Mesenchymal stem cell (in vitro differentiated cells and primary cell): ENCODE measurements at regions not wholly inside any gene's neighbourhood (a gene's known extent, or its start where the extent isn't known, plus 50 kb on each side); places are given as distances from the start of the nearest gene placed in this dataset.

Source experiments
- DNase-seq: peaks from one replicate; pipeline ENCODE4 v3.0.0-alpha.2; 2013
- H2AFZ ChIP-seq: one replicate; pipeline ENCODE4 v1.6.1; 2013; ENCODE audit warnings: low read depth, mild to moderate bottlenecking, control low read depth, inconsistent platforms, low read length, moderate library complexity
- H2AK5ac ChIP-seq: 2 replicates; pipeline ENCODE4 v1.6.1; 2013; ENCODE audit warnings: low read length, moderate library complexity, mild to moderate bottlenecking, inconsistent platforms; ENCODE audit not compliant: severe bottlenecking
- H2BK120ac ChIP-seq: one replicate; pipeline ENCODE4 v1.6.1; 2013; ENCODE audit warnings: low read depth, mild to moderate bottlenecking, inconsistent platforms, low read length, moderate library complexity
- H2BK12ac ChIP-seq, 2 experiments: one replicate each; pipeline ENCODE4 v1.6.1; 2013; ENCODE audit warnings: inconsistent platforms in 2 of 2, low read length in 2 of 2, mild to moderate bottlenecking in 2 of 2, moderate library complexity in 2 of 2, control low read depth in 1 of 2
- H2BK15ac ChIP-seq: one replicate; pipeline ENCODE4 v1.6.1; 2013; ENCODE audit warnings: mild to moderate bottlenecking, low read depth, inconsistent platforms; ENCODE audit not compliant: poor library complexity, severe bottlenecking
- H2BK5ac ChIP-seq: 2 replicates; pipeline ENCODE4 v1.6.1; 2013; ENCODE audit warnings: low read depth, mild to moderate bottlenecking, low read length, control low read depth, inconsistent platforms; ENCODE audit not compliant: poor library complexity, severe bottlenecking
- H3K14ac ChIP-seq, 2 experiments: one replicate each; pipeline ENCODE4 v1.6.1; 2013; ENCODE audit warnings: inconsistent platforms in 2 of 2, low read length in 2 of 2, control low read depth in 1 of 2, mild to moderate bottlenecking in 1 of 2, moderate library complexity in 1 of 2
- H3K18ac ChIP-seq, 2 experiments: one replicate each; pipeline ENCODE4 v1.6.1; 2013; ENCODE audit warnings: inconsistent platforms in 2 of 2, low read length in 2 of 2, control low read depth in 1 of 2, low read depth in 1 of 2, mild to moderate bottlenecking in 1 of 2
- H3K23ac ChIP-seq, 2 experiments: one replicate each; pipeline ENCODE4 v1.6.1; 2013; ENCODE audit warnings: inconsistent platforms in 2 of 2, low read length in 2 of 2, mild to moderate bottlenecking in 2 of 2, moderate library complexity in 2 of 2, control low read depth in 1 of 2
- H3K27ac ChIP-seq: 2 replicates; pipeline ENCODE4 v1.5.1; 2013; ENCODE audit warnings: mild to moderate bottlenecking, moderate library complexity, low read length, control low read depth, inconsistent platforms; ENCODE audit not compliant: poor library complexity, severe bottlenecking
- H3K27me3 ChIP-seq, 2 experiments: 2 replicates each; pipeline versions ENCODE4 v1.6.1 to v1.7.0; 2013; ENCODE audit warnings: low read length in 2 of 2, mild to moderate bottlenecking in 2 of 2, moderate library complexity in 2 of 2, control low read depth in 1 of 2, inconsistent platforms in 1 of 2; ENCODE audit not compliant: control insufficient read depth in 1 of 2, insufficient read depth in 1 of 2
- H3K36me3 ChIP-seq, 2 experiments: 2 replicates each; pipeline versions ENCODE4 v1.6.1 to v1.7.0; 2013; ENCODE audit warnings: low read length in 2 of 2, control low read depth in 1 of 2, inconsistent platforms in 1 of 2, low read depth in 1 of 2, mild to moderate bottlenecking in 1 of 2; ENCODE audit not compliant: insufficient read depth in 2 of 2, control insufficient read depth in 1 of 2
- H3K4ac ChIP-seq, 2 experiments: one replicate each; pipeline ENCODE4 v1.6.1; 2013; ENCODE audit warnings: inconsistent platforms in 2 of 2, low read length in 2 of 2, mild to moderate bottlenecking in 2 of 2, moderate library complexity in 2 of 2, control low read depth in 1 of 2, low read depth in 1 of 2
- H3K4me1 ChIP-seq: 2 replicates; pipeline ENCODE4 v1.6.1; 2013; ENCODE audit warnings: low read depth, low read length, control low read depth; ENCODE audit not compliant: control insufficient read depth, insufficient read depth
- H3K4me2 ChIP-seq: 2 replicates; pipeline ENCODE4 v1.6.1; 2013; ENCODE audit warnings: low read length, mild to moderate bottlenecking, inconsistent platforms; ENCODE audit not compliant: poor library complexity, severe bottlenecking
- H3K4me3 ChIP-seq, 2 experiments: 2 replicates each; pipeline versions ENCODE4 v1.5.1 to v1.7.0; 2013; ENCODE audit warnings: low read length in 2 of 2, mild to moderate bottlenecking in 2 of 2, control low read depth in 1 of 2, low read depth in 1 of 2; ENCODE audit not compliant: insufficient read depth in 1 of 2
- H3K79me1 ChIP-seq: replicated peaks from 2 replicates; pipeline ENCODE4 v1.6.1; 2013; ENCODE audit warnings: mild to moderate bottlenecking, control low read depth, low read length, inconsistent platforms; ENCODE audit not compliant: poor library complexity, severe bottlenecking
- H3K9ac ChIP-seq: 2 replicates; pipeline ENCODE4 v1.7.0; 2013; ENCODE audit warnings: mild to moderate bottlenecking, low read length, moderate library complexity
- H3K9me3 ChIP-seq: 2 replicates; pipeline ENCODE4 v1.7.0; 2013; ENCODE audit warnings: mild to moderate bottlenecking, low read length; ENCODE audit not compliant: control insufficient read depth
- H4K8ac ChIP-seq: one replicate; pipeline ENCODE4 v1.6.1; 2013; ENCODE audit warnings: inconsistent platforms, mild to moderate bottlenecking, low read length, moderate library complexity
- H4K91ac ChIP-seq: one replicate; pipeline ENCODE4 v1.6.1; 2013; ENCODE audit warnings: mild to moderate bottlenecking, low read length, inconsistent platforms
- WGBS: methylation state at CpG from one replicate; pipeline ENCODE4 v1.1.7; 2013; ENCODE audit warnings: mixed read lengths; 5-methylcytosine and 5-hydroxymethylcytosine counted together

DNA sequence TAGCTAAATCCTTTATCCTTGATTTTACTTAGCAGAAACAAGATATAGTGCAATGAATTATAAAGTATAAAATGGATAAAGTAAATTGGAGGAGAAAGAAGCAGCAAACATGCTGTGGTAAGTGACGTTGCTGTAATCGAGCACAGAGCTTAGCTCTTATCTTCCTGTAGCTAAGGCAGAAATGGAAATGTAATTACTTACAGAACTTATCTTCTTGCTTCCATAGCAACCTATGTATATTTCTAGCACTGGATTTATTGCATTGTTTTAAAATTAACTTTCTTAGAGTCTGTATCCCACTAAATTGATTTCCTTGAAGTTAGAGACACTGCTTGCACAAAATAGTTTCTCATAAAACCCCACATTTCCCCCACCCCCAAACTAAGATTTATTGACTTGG lies 130.6 kb upstream of the MC4R start:
- Histone ChIP-seq H2BK12ac (no peak overlapping the region), H3K23ac (no peak overlapping the region), H3K4me1 (no peaks in the 10 kb centered on the region), H2AK5ac (no peak overlapping the region), H3K4ac (no peak overlapping the region), H3K4me3 (no peak overlapping the region), H2BK5ac (no peak overlapping the region), H3K9me3 (no peaks in the 10 kb centered on the region), H3K36me3 (no peaks in the 10 kb centered on the region), H3K14ac (no peak overlapping the region), H3K27ac (no peak overlapping the region), H3K9ac (no peak overlapping the region), H2AFZ (no peak overlapping the region), H2BK120ac (no peak overlapping the region), H4K8ac (no peak overlapping the region), H3K27me3 (no peaks in the 10 kb centered on the region), H2BK15ac (no peak overlapping the region), H3K79me1 (no peaks in the 10 kb centered on the region), H3K18ac (no peak overlapping the region), H4K91ac (no peak overlapping the region), H3K4me2 (no peak overlapping the region)
- WGBS, result no CpG with 5 or more reads among the region's 2 CpGs
- no peak for DNase-seq

DNA sequence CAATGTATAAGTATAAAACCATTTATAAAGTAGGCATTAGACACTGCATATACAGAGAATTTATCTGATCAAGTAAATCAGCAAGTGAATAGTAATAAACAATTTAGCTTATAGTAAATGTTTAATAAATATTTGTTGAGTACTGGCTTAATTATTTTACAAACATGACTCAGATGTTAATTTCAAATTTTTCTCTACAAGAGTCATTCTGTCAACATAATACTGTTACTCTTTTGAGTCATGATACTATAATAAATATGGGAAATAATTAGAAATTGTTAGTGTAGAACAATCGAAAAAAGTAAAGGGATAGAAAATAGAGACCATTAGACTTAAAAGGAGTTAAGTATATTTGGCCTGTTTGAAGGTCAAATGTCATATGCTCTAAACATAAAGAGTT lies 133.6 kb upstream of the MC4R start:
- H3K4ac ChIP-seq, result no peak overlapping the region
- H4K91ac ChIP-seq, result no peak overlapping the region
- no peak overlapping the region for H2BK15ac ChIP-seq
- no peak overlapping the region for H3K4me3 ChIP-seq
- no peaks in the 10 kb centered on the region for H3K36me3 ChIP-seq
- no peak overlapping the region for H3K23ac ChIP-seq
- H2BK12ac ChIP-seq, result no peak overlapping the region
- H2BK5ac ChIP-seq, result no peak overlapping the region
- no peaks in the 10 kb centered on the region for H3K79me1 ChIP-seq
- H4K8ac ChIP-seq, result no peak overlapping the region
- no peak overlapping the region for H2AFZ ChIP-seq
- H3K27ac ChIP-seq, result no peak overlapping the region
- no peak overlapping the region for H3K18ac ChIP-seq
- H3K4me2 ChIP-seq, result no peak overlapping the region
- H3K14ac ChIP-seq, result no peak overlapping the region
- no peak overlapping the region for H2BK120ac ChIP-seq
- 72% methylated on average over 1 of the region's 1 CpG for WGBS
- H3K9me3 ChIP-seq, result no peaks in the 10 kb centered on the region
- H3K9ac ChIP-seq, result no peak overlapping the region
- no peaks in the 10 kb centered on the region for H3K27me3 ChIP-seq
- no peaks in the 10 kb centered on the region for H3K4me1 ChIP-seq
- no peak overlapping the region for H2AK5ac ChIP-seq
- no peak for DNase-seq

DNA sequence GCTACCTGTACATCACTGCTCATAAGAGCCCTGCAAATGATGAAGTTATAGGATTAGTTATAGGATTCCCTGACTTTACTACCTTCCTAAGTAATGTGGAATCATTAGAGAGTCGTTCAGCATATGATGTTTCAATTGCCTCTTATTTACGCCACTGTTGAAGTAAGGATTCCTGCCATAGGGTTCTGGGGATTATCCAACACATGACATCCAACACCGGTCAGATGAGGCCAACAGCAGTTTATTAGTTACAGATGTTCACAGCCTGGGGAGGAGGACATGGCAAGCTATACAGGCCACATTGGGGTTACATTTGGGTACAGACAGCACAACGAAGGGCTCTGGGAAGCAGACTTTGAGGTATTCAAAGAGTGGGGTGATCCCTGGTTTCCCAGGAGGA lies 134.1 kb upstream of the MC4R start:
- Histone ChIP-seq H3K4ac (no peak overlapping the region), H3K27ac (no peak overlapping the region), H2BK120ac (no peak overlapping the region), H3K4me1 (no peaks in the 10 kb centered on the region), H4K91ac (no peak overlapping the region), H3K14ac (peak overlapping the region in 1 of 2 experiments; percentile 65), H2BK15ac (no peak overlapping the region), H3K23ac (no peak overlapping the region), H3K9ac (no peak overlapping the region), H3K27me3 (no peaks in the 10 kb centered on the region), H4K8ac (no peak overlapping the region), H3K18ac (no peak overlapping the region), H2AFZ (no peak overlapping the region), H3K4me3 (no peak overlapping the region), H3K9me3 (no peaks in the 10 kb centered on the region), H3K79me1 (no peaks in the 10 kb centered on the region), H3K4me2 (no peak overlapping the region), H2AK5ac (no peak overlapping the region), H2BK12ac (no peak overlapping the region), H2BK5ac (no peak overlapping the region), H3K36me3 (no peaks in the 10 kb centered on the region)
- WGBS, result 50% methylated on average over 4 of the region's 4 CpGs
- no peak for DNase-seq

DNA sequence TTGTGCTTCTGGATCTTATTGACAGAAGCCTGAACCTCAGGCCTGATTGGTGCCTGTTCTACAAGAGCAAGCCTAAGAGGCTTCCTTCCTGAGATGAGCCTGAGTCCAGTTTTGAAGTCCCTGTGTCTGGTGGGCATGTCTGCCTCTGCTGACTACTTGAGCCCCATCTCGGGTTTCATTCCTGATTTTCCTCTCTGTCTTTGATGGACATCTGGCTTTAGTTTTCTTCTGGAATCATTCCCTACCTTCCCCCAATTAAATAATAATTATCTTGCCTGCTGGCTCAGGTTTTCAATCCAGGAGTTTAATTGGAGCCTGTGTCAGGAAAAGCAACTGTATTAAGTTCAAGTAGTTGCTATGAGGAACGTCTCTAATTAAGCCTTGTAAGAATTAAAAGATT lies 135.5 kb upstream of the MC4R start:
- H2BK15ac ChIP-seq, result no peak overlapping the region
- no peak overlapping the region for H3K14ac ChIP-seq
- H3K79me1 ChIP-seq, result no peaks in the 10 kb centered on the region
- no peaks in the 10 kb centered on the region for H3K4me1 ChIP-seq
- no peak overlapping the region for H4K8ac ChIP-seq
- no peak overlapping the region for H2BK5ac ChIP-seq
- H2AFZ ChIP-seq, result no peak overlapping the region
- WGBS, result 71% methylated on average over 2 of the region's 2 CpGs
- no peak overlapping the region for H3K4me2 ChIP-seq
- no peak overlapping the region for H3K4ac ChIP-seq
- H3K23ac ChIP-seq, result no peak overlapping the region
- no peak for DNase-seq
- no peak overlapping the region for H3K4me3 ChIP-seq
- no peak overlapping the region for H4K91ac ChIP-seq
- H3K27me3 ChIP-seq, result no peaks in the 10 kb centered on the region
- H2AK5ac ChIP-seq, result no peak overlapping the region
- H2BK12ac ChIP-seq, result no peak overlapping the region
- no peaks in the 10 kb centered on the region for H3K9me3 ChIP-seq
- no peak overlapping the region for H3K18ac ChIP-seq
- no peak overlapping the region for H3K27ac ChIP-seq
- no peak overlapping the region for H3K9ac ChIP-seq
- H3K36me3 ChIP-seq, result no peaks in the 10 kb centered on the region
- H2BK120ac ChIP-seq, result no peak overlapping the region
